Hepatocyte (in vitro differentiated cells): ENCODE measurements at regions not wholly inside any gene's neighbourhood (a gene's known extent, or its start where the extent isn't known, plus 50 kb on each side); places are given as distances from the start of the nearest gene placed in this dataset.

Source experiments
- DNase-seq: peaks from one replicate; pipeline ENCODE4 v3.0.0-alpha.2; 2016; ENCODE audit warnings: low spot score
- H2AFZ ChIP-seq: fragments of 200-600 bp; sonication (generic); 2 replicates; pipeline ENCODE4 v1.6.0; 2016; ENCODE audit warnings: antibody characterized with exemption, mild to moderate bottlenecking
- H3K27ac ChIP-seq: fragments of 200-600 bp; sonication (generic); 2 replicates; pipeline ENCODE4 v1.5.1; 2016; ENCODE audit warnings: mild to moderate bottlenecking
- H3K27me3 ChIP-seq: fragments of 200-600 bp; sonication (generic); 2 replicates; pipeline ENCODE4 v1.6.1; 2016
- H3K36me3 ChIP-seq: fragments of 200-600 bp; sonication (generic); replicated peaks from 2 replicates; pipeline ENCODE4 v1.5.1; 2016; ENCODE audit warnings: low read depth; ENCODE audit not compliant: insufficient read depth
- H3K4me1 ChIP-seq: fragments of 200-600 bp; sonication (generic); 2 replicates; pipeline ENCODE4 v1.5.1; 2016; ENCODE audit warnings: mild to moderate bottlenecking, moderate library complexity; ENCODE audit not compliant: insufficient read depth
- H3K4me2 ChIP-seq: fragments of 200-600 bp; sonication (generic); 2 replicates; pipeline ENCODE4 v1.6.0; 2016
- H3K4me3 ChIP-seq: fragments of 200-600 bp; sonication (generic); 2 replicates; pipeline ENCODE4 v1.5.1; 2016; ENCODE audit warnings: mild to moderate bottlenecking
- H3K79me2 ChIP-seq: fragments of 200-600 bp; sonication (generic); 2 replicates; pipeline ENCODE4 v1.6.0; 2017; ENCODE audit warnings: mild to moderate bottlenecking
- H3K9me2 ChIP-seq: fragments of 200-600 bp; sonication (generic); replicated peaks from 2 replicates; pipeline ENCODE4 v1.6.0; 2017; ENCODE audit warnings: mild to moderate bottlenecking; ENCODE audit not compliant: insufficient read depth
- H3K9me3 ChIP-seq: fragments of 200-600 bp; sonication (generic); 2 replicates; pipeline ENCODE4 v1.5.1; 2016; ENCODE audit warnings: low read depth, mild to moderate bottlenecking
- H4K20me1 ChIP-seq: fragments of 200-600 bp; sonication (generic); 2 replicates; pipeline ENCODE4 v1.6.0; 2016; ENCODE audit warnings: mild to moderate bottlenecking; ENCODE audit not compliant: insufficient read depth, poor library complexity, severe bottlenecking
- CTCF ChIP-seq: fragments of 200-600 bp; sonication (generic); IDR thresholded peaks from 2 replicates; pipeline ENCODE4 v1.5.1; 2016; ENCODE audit warnings: antibody characterized with exemption, mild to moderate bottlenecking; ENCODE audit not compliant: poor library complexity
- EZH2 ChIP-seq: fragments of 200-600 bp; sonication (generic); IDR thresholded peaks from 2 replicates; pipeline ENCODE4 v1.6.1; 2016; ENCODE audit warnings: antibody characterized with exemption, mild to moderate bottlenecking, borderline replicate concordance
- EZH2phosphoT487 ChIP-seq: fragments of 200-600 bp; sonication (generic); IDR thresholded peaks from one replicate; pipeline ENCODE4 v1.6.1; 2018; ENCODE audit warnings: antibody characterized with exemption, mild to moderate bottlenecking, low read depth, moderate library complexity; ENCODE audit not compliant: unreplicated experiment, severe bottlenecking
- WGBS: methylation state at CpG from one replicate; pipeline ENCODE4 v1.1.6; 2016; ENCODE audit warnings: low lambda C conversion rate; ENCODE audit errors: missing lambda C conversion rate; 5-methylcytosine and 5-hydroxymethylcytosine counted together

DNA sequence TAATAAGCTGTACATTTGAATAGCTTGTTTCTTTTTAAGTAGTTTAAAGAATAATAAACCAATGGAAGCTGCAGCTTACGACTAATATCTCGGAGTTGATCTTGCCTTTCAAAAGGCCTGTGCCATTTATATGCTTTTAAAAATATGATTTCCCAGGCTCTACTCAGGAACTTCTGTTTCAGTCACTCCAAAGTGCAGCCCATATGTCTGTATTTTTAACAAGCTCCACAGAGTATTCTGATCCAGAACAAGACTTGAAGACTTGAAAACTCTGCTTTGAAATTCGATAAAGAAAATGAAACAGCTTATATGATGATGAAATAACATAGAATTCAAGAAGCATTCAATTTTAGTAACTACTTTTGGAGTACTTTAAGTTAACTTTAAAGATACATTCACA is 79.1 kb upstream of the PLPPR4 start:
- Histone ChIP-seq H4K20me1 (no peaks in the 10 kb centered on the region), H3K4me3 (no peak overlapping the region), H3K36me3 (no peaks in the 10 kb centered on the region), H3K4me1 (no peaks in the 10 kb centered on the region), H3K9me3 (no peaks in the 10 kb centered on the region), H3K9me2 (no peaks in the 10 kb centered on the region), H3K27me3 (no peaks in the 10 kb centered on the region), H3K79me2 (no peaks in the 10 kb centered on the region), H2AFZ (no peak overlapping the region), H3K27ac (no peak overlapping the region), H3K4me2 (no peak overlapping the region)
- TF ChIP-seq EZH2phosphoT487: no peak
- no peak for TF ChIP-seq EZH2
- TF ChIP-seq CTCF: no peak
- 89% methylated on average over 3 of the region's 3 CpGs for WGBS
- no peak for DNase-seq

DNA sequence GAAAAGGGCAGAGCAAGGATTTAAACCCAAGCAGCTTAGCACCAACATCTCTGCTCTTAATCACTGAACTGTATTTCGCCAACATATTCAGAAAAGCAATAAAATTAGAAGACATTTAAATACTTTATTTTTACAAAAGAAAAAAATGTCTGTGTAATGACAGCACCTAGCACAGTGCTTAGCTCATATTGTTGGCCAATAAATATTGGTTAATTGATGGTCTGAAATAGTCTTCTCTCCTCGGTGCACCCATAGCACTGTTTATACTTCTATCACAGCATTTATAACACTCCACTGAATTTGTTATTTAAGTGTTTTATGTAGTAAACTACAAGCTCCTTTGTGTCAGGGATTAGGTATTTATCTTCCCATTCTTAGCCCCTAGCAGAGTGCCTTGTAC is 70.9 kb upstream of the PLPPR4 start:
- Histone ChIP-seq H2AFZ (no peak overlapping the region), H4K20me1 (no peaks in the 10 kb centered on the region), H3K36me3 (no peaks in the 10 kb centered on the region), H3K9me2 (no peaks in the 10 kb centered on the region), H3K4me2 (no peak overlapping the region), H3K4me1 (no peaks in the 10 kb centered on the region), H3K4me3 (no peak overlapping the region), H3K27ac (no peak overlapping the region), H3K9me3 (no peaks in the 10 kb centered on the region), H3K27me3 (no peaks in the 10 kb centered on the region), H3K79me2 (no peaks in the 10 kb centered on the region)
- DNase-seq: no peak
- WGBS: 83% methylated on average over 2 of the region's 2 CpGs
- TF ChIP-seq CTCF (no peak), EZH2phosphoT487 (no peak), EZH2 (no peak)

DNA sequence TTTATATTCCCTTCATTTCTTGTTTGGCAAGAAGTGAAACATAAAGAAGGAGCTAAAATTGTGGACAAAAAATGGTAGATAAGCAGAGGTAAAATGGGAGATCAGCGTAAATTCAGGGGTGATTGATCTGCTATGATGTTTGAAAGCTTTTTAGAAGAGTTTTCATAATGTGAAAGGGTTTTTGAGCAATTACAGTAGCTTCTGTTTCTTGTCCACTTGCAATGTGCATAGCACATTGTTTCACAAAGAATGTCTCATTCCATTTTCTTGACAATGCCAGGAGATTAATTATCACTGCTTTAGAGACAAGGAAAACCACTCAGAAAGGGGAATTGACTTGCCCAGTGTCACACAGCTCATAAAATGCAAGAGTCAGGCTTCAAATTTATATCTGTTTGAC is 65.9 kb upstream of the PLPPR4 start:
- DNase-seq: no peak
- Histone ChIP-seq H3K27ac (no peak overlapping the region), H3K36me3 (no peaks in the 10 kb centered on the region), H3K9me3 (no peaks in the 10 kb centered on the region), H3K4me3 (no peak overlapping the region), H3K27me3 (no peaks in the 10 kb centered on the region), H2AFZ (no peak overlapping the region), H3K4me1 (no peaks in the 10 kb centered on the region), H4K20me1 (no peaks in the 10 kb centered on the region), H3K4me2 (no peak overlapping the region), H3K79me2 (no peaks in the 10 kb centered on the region), H3K9me2 (no peaks in the 10 kb centered on the region)
- TF ChIP-seq EZH2phosphoT487 (no peak), CTCF (no peak), EZH2 (no peak)
- WGBS: 54% methylated on average over 1 of the region's 1 CpG

GRCh38 chr1:99207216-99207615 is 57.1 kb upstream of the PLPPR4 start:
- no peaks in the 10 kb centered on the region for H3K27me3 ChIP-seq
- H3K9me2 ChIP-seq: no peaks in the 10 kb centered on the region
- H3K36me3 ChIP-seq: no peaks in the 10 kb centered on the region
- no peak overlapping the region for H3K27ac ChIP-seq
- no peaks in the 10 kb centered on the region for H4K20me1 ChIP-seq
- 74% methylated on average over 3 of the region's 3 CpGs for WGBS
- no peak overlapping the region for H2AFZ ChIP-seq
- H3K4me2 ChIP-seq: no peak overlapping the region
- TF ChIP-seq EZH2 (no peak), CTCF (no peak), EZH2phosphoT487 (no peak)
- H3K4me1 ChIP-seq: no peaks in the 10 kb centered on the region
- DNase-seq: no peak
- H3K79me2 ChIP-seq: no peaks in the 10 kb centered on the region
- H3K4me3 ChIP-seq: no peak overlapping the region
- no peaks in the 10 kb centered on the region for H3K9me3 ChIP-seq
